GM12873 (cell line): ENCODE measurements at regions not wholly inside any gene's neighbourhood (a gene's known extent, or its start where the extent isn't known, plus 50 kb on each side); places are given as distances from the start of the nearest gene placed in this dataset.

ENCODE experiments used
- CTCF ChIP-seq: IDR thresholded peaks from 2 replicates; pipeline ENCODE4 v1.5.1; 2012; ENCODE audit warnings: low read depth, mild to moderate bottlenecking, moderate library complexity, low read length, control low read depth; ENCODE audit not compliant: insufficient read depth; ENCODE audit errors: missing control alignments

- TF ChIP-seq CTCF = no peak
Measured at GRCh38 chr15:36282821-36283220, 296.6 kb upstream of the CDIN1 start.

DNA sequence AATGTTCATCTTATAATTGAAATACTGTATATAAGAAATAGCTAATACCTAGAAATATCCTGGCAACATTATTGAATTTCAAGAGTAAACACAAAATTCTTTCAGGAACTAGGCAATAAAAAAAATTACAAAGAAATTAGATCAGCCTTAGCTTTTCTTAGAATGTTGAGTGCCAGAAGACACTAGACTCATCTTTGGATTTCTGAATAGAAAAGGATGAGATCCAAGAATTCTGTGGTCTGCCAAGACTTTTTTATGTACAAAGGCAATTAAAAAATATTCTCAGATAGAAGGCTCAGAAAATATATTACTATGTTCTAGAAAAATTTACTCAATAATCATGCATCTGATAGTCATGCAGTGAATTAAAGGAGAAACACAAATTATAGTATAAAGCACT lies 294.5 kb upstream of the CDIN1 start:
- TF ChIP-seq CTCF = no peak

DNA sequence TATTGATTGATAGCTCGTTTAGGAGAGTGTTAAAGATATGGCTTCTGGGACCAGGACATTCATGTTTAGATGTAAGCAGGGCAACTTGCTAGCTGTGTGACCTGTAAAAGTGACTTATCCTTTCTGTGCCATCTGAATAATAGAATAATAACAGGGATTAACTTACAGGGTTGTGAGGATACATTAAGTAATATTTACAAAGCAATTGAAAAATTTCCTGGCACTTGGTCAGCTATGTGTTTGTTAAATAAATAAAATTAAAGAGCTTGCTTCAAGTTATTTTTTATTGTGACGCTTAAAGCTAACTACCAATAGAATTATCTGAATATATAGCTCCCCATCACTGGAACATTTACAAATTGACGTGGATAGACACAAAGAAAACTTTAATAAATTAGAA lies 287.9 kb upstream of the CDIN1 start:
- TF ChIP-seq CTCF = no peak

GRCh38 chr15:36294359-36294758 lies 285.1 kb upstream of the CDIN1 start:
- TF ChIP-seq CTCF = no peak

GRCh38 chr15:36301947-36302346 lies 277.5 kb upstream of the CDIN1 start:
- TF ChIP-seq CTCF = no peak

GRCh38 chr15:36313021-36313420 lies 266.4 kb upstream of the CDIN1 start:
- TF ChIP-seq CTCF = no peak

- TF ChIP-seq CTCF = no peak
Measured at GRCh38 chr15:36313736-36314280, 265.6 kb upstream of the CDIN1 start.

DNA sequence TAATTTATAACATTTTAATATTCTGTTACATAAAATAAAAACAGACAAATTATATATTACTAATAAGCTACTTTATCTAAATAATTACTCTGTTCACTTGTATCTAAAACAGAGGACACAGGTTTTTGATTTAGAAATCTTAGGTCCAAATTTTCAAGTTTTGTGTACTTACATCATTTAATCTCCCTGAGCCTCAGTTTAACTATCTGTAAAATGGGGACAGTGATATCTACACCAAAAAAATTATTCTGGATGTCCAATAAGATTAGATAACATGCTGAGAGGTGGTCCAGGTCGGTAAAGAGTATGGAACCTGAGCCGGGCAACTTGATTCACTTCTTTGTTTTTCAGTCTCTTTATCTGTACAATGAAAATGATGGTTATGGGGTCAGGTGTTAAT lies 263.8 kb upstream of the CDIN1 start:
- no peak for TF ChIP-seq CTCF
